Mesendoderm (in vitro differentiated cells): ENCODE measurements at regions not wholly inside any gene's neighbourhood (a gene's known extent, or its start where the extent isn't known, plus 50 kb on each side); places are given as distances from the start of the nearest gene placed in this dataset.
A peak's percentile ranks its signal among the peaks of the same experiment; 100 is the strongest.

Experiments used
- DNase-seq: peaks from one replicate; pipeline ENCODE4 v3.0.0; 2013
- H2AK5ac ChIP-seq: 2 replicates; pipeline ENCODE4 v1.6.1; 2013; ENCODE audit warnings: low read length, inconsistent platforms
- H2BK120ac ChIP-seq: 2 replicates; pipeline ENCODE4 v1.6.1; 2013; ENCODE audit warnings: low read depth, mild to moderate bottlenecking, low read length, moderate library complexity, mixed read lengths
- H2BK15ac ChIP-seq: replicated peaks from 2 replicates; pipeline ENCODE4 v1.6.1; 2013; ENCODE audit warnings: low read depth, mild to moderate bottlenecking, moderate library complexity
- H2BK5ac ChIP-seq: 2 replicates; pipeline ENCODE4 v1.6.1; 2013; ENCODE audit warnings: low read length, inconsistent platforms
- H3K18ac ChIP-seq: 2 replicates; pipeline ENCODE4 v1.6.1; 2013; ENCODE audit warnings: mild to moderate bottlenecking, low read length, mixed read lengths
- H3K23ac ChIP-seq: one replicate; pipeline ENCODE4 v1.6.1; 2013; ENCODE audit warnings: low read length
- H3K27ac ChIP-seq: 2 replicates; pipeline ENCODE4 v1.5.1; 2013; ENCODE audit warnings: low read depth, mild to moderate bottlenecking, inconsistent platforms, low read length, moderate library complexity
- H3K27me3 ChIP-seq: 2 replicates; pipeline ENCODE4 v1.6.1; 2013; ENCODE audit warnings: low read length, control low read depth, mild to moderate bottlenecking, inconsistent platforms; ENCODE audit not compliant: insufficient read depth, poor library complexity
- H3K36me3 ChIP-seq: 2 replicates; pipeline ENCODE4 v1.6.1; 2013; ENCODE audit warnings: low read length, inconsistent platforms; ENCODE audit not compliant: control insufficient read depth, insufficient read depth
- H3K4ac ChIP-seq: one replicate; pipeline ENCODE4 v1.6.1; 2013; ENCODE audit warnings: low read depth, mild to moderate bottlenecking, low read length, moderate library complexity
- H3K4me1 ChIP-seq: 2 replicates; pipeline ENCODE4 v1.6.1; 2013; ENCODE audit warnings: low read depth, low read length, inconsistent platforms; ENCODE audit not compliant: control insufficient read depth
- H3K4me2 ChIP-seq: 2 replicates; pipeline ENCODE4 v1.6.1; 2013; ENCODE audit warnings: low read length
- H3K4me3 ChIP-seq: 2 replicates; pipeline ENCODE4 v1.5.1; 2013; ENCODE audit warnings: mild to moderate bottlenecking, low read length
- H3K56ac ChIP-seq: one replicate; pipeline ENCODE4 v1.6.1; 2013; ENCODE audit warnings: low read length
- H3K79me1 ChIP-seq: 2 replicates; pipeline ENCODE4 v1.6.1; 2013; ENCODE audit warnings: low read length, inconsistent platforms
- H3K79me2 ChIP-seq: 2 replicates; pipeline ENCODE4 v1.6.1; 2013; ENCODE audit warnings: mild to moderate bottlenecking, low read length; ENCODE audit not compliant: control insufficient read depth, insufficient read depth
- H3K9ac ChIP-seq: 2 replicates; pipeline ENCODE4 v1.6.1; 2013; ENCODE audit warnings: low read length, inconsistent platforms
- H4K5ac ChIP-seq: one replicate; pipeline ENCODE4 v1.6.1; 2013; ENCODE audit warnings: low read length
- H4K8ac ChIP-seq: one replicate; pipeline ENCODE4 v1.6.1; 2013; ENCODE audit warnings: low read depth, mild to moderate bottlenecking, control low read depth, low read length, moderate library complexity
- WGBS: extraction: QIAGEN DNeasy Blood & Tissue Kit; methylation state at CpG from one replicate; pipeline ENCODE4 v1.1.7; 2013; ENCODE audit warnings: low lambda C conversion rate, missing lambda C conversion rate; ENCODE audit not compliant: insufficient coverage; ENCODE audit errors: extremely low coverage; 5-methylcytosine and 5-hydroxymethylcytosine counted together

GRCh38 chr1:229812693-229813092, 186.6 kb downstream of the URB2 start:
- Histone ChIP-seq H3K4me1 (no peaks in the 10 kb centered on the region), H3K9ac (no peak overlapping the region), H3K79me2 (no peaks in the 10 kb centered on the region), H3K79me1 (no peaks in the 10 kb centered on the region), H2AK5ac (no peak overlapping the region), H3K4me3 (no peak overlapping the region), H3K4ac (no peak overlapping the region), H3K23ac (no peak overlapping the region), H3K27me3 (no peaks in the 10 kb centered on the region), H4K8ac (no peak overlapping the region), H2BK120ac (no peak overlapping the region), H3K27ac (no peak overlapping the region), H3K56ac (no peak overlapping the region), H3K36me3 (no peaks in the 10 kb centered on the region), H3K4me2 (no peak overlapping the region), H2BK15ac (no peak overlapping the region), H2BK5ac (no peak overlapping the region), H4K5ac (no peak overlapping the region), H3K18ac (no peak overlapping the region)
- no CpG with 5 or more reads among the region's 4 CpGs for WGBS
- DNase-seq: no peak

- no CpG with 5 or more reads among the region's 4 CpGs for WGBS
- no peak overlapping the region for H3K18ac ChIP-seq
These were observed 189.0 kb downstream of the URB2 start for GRCh38 chr1:229815076-229815475.

GRCh38 chr1:229815961-229816360, 189.9 kb downstream of the URB2 start:
- H3K4ac ChIP-seq: no peak overlapping the region
- no peak overlapping the region for H3K9ac ChIP-seq
- H2BK5ac ChIP-seq: no peak overlapping the region
- no peak overlapping the region for H4K8ac ChIP-seq
- no peaks in the 10 kb centered on the region for H3K79me1 ChIP-seq
- no peak overlapping the region for H3K27ac ChIP-seq
- no peak for DNase-seq
- no peak overlapping the region for H2BK120ac ChIP-seq
- H2BK15ac ChIP-seq: no peak overlapping the region
- no peak overlapping the region for H3K56ac ChIP-seq
- H3K27me3 ChIP-seq: no peaks in the 10 kb centered on the region
- H3K36me3 ChIP-seq: no peaks in the 10 kb centered on the region
- H3K4me3 ChIP-seq: no peak overlapping the region
- no peak overlapping the region for H3K18ac ChIP-seq
- H3K4me2 ChIP-seq: no peak overlapping the region
- H4K5ac ChIP-seq: no peak overlapping the region
- WGBS: no CpG with 5 or more reads among the region's 2 CpGs
- H3K79me2 ChIP-seq: no peaks in the 10 kb centered on the region
- H3K4me1 ChIP-seq: no peaks in the 10 kb centered on the region
- H3K23ac ChIP-seq: no peak overlapping the region
- no peak overlapping the region for H2AK5ac ChIP-seq

More at GRCh38 chr1:229815076-229815475, 189.0 kb downstream of the URB2 start:
- Histone ChIP-seq H2AK5ac (no peak overlapping the region), H4K8ac (no peak overlapping the region), H2BK5ac (no peak overlapping the region), H3K79me1 (no peaks in the 10 kb centered on the region), H3K27ac (no peak overlapping the region), H3K4me2 (no peak overlapping the region), H2BK120ac (no peak overlapping the region), H3K4me3 (no peak overlapping the region), H3K4ac (no peak overlapping the region), H3K56ac (no peak overlapping the region), H3K4me1 (no peaks in the 10 kb centered on the region), H3K79me2 (no peaks in the 10 kb centered on the region), H3K36me3 (no peaks in the 10 kb centered on the region), H4K5ac (no peak overlapping the region), H3K27me3 (no peaks in the 10 kb centered on the region), H3K23ac (no peak overlapping the region), H3K9ac (no peak overlapping the region), H2BK15ac (no peak overlapping the region)
- DNase-seq: peak; percentile 40

GRCh38 chr1:229817936-229818335, 191.9 kb downstream of the URB2 start:
- Histone ChIP-seq H3K4ac (no peak overlapping the region), H3K79me1 (no peaks in the 10 kb centered on the region), H2AK5ac (no peak overlapping the region), H2BK15ac (no peak overlapping the region), H3K27ac (no peak overlapping the region), H3K4me3 (no peak overlapping the region), H3K4me2 (no peak overlapping the region), H3K18ac (no peak overlapping the region), H3K79me2 (no peaks in the 10 kb centered on the region), H4K8ac (no peak overlapping the region), H3K56ac (no peak overlapping the region), H2BK120ac (no peak overlapping the region), H4K5ac (no peak overlapping the region), H3K4me1 (no peaks in the 10 kb centered on the region), H3K23ac (no peak overlapping the region), H3K9ac (no peak overlapping the region), H3K27me3 (no peaks in the 10 kb centered on the region), H2BK5ac (no peak overlapping the region), H3K36me3 (no peaks in the 10 kb centered on the region)
- no peak for DNase-seq
- no CpG with 5 or more reads among the region's 1 CpG for WGBS

GRCh38 chr1:229819091-229819490, 193.0 kb downstream of the URB2 start:
- no peak overlapping the region for H2AK5ac ChIP-seq
- no peak overlapping the region for H3K4ac ChIP-seq
- H2BK5ac ChIP-seq: no peak overlapping the region
- H4K8ac ChIP-seq: no peak overlapping the region
- H3K4me2 ChIP-seq: no peak overlapping the region
- H3K36me3 ChIP-seq: no peaks in the 10 kb centered on the region
- H3K9ac ChIP-seq: no peak overlapping the region
- no peaks in the 10 kb centered on the region for H3K4me1 ChIP-seq
- H2BK120ac ChIP-seq: no peak overlapping the region
- H4K5ac ChIP-seq: no peak overlapping the region
- H2BK15ac ChIP-seq: no peak overlapping the region
- H3K23ac ChIP-seq: no peak overlapping the region
- no peak overlapping the region for H3K18ac ChIP-seq
- no peak overlapping the region for H3K4me3 ChIP-seq
- no peak for DNase-seq
- no peak overlapping the region for H3K56ac ChIP-seq
- no peak overlapping the region for H3K27ac ChIP-seq
- no peaks in the 10 kb centered on the region for H3K79me2 ChIP-seq
- no peaks in the 10 kb centered on the region for H3K79me1 ChIP-seq
- WGBS: no CpG with 5 or more reads among the region's 1 CpG
- H3K27me3 ChIP-seq: no peaks in the 10 kb centered on the region

- H3K79me2 ChIP-seq: no peaks in the 10 kb centered on the region
- no peaks in the 10 kb centered on the region for H3K27me3 ChIP-seq
- H3K36me3 ChIP-seq: no peaks in the 10 kb centered on the region
- H3K9ac ChIP-seq: no peak overlapping the region
- no peak overlapping the region for H4K5ac ChIP-seq
- no peak overlapping the region for H3K56ac ChIP-seq
- H4K8ac ChIP-seq: no peak overlapping the region
- DNase-seq: no peak
- no peak overlapping the region for H3K4me2 ChIP-seq
- no peak overlapping the region for H2BK120ac ChIP-seq
- H2BK5ac ChIP-seq: no peak overlapping the region
- no peak overlapping the region for H3K4ac ChIP-seq
- no CpG with 5 or more reads among the region's 4 CpGs for WGBS
- H2AK5ac ChIP-seq: no peak overlapping the region
- H3K27ac ChIP-seq: no peak overlapping the region
- no peaks in the 10 kb centered on the region for H3K4me1 ChIP-seq
- H3K4me3 ChIP-seq: no peak overlapping the region
- no peak overlapping the region for H3K18ac ChIP-seq
- no peak overlapping the region for H2BK15ac ChIP-seq
- H3K23ac ChIP-seq: no peak overlapping the region
- no peaks in the 10 kb centered on the region for H3K79me1 ChIP-seq
These were observed 196.0 kb downstream of the URB2 start for GRCh38 chr1:229822026-229822425.
